ENCODE measurements at regions not wholly inside any gene's neighbourhood (a gene's known extent, or its start where the extent isn't known, plus 50 kb on each side); places are given as distances from the start of the nearest gene placed in this dataset.

DNA sequence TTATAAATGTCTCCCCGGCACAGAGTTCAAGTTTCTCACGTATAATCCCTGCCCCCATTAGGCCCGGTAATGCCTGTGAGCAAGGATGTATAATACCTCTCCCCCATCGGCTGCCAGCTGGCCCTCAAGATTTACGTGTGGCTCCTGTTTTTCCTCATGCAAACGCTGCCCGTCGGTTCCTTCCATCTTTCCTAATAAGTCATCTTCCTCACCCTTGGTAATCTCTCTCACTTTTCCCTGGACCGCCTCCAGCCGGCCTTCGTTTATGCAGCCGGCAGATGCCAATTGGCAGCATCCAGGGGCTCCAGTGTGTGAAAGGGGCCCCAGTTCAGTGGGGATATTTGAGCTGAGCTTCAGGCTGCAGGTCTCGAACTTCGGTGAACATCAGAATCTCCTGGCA, 86.5 kb upstream of the NEURL1B start:
- H3K9me3 Mint-ChIP-seq (ENCODE audit: unreplicated experiment), result no peaks in the 10 kb centered on the region
- H3K27me3 Mint-ChIP-seq (ENCODE audit: unreplicated experiment), result peaks cover 36% of the 10 kb centered on the region
- no peak overlapping the region for H3K27ac Mint-ChIP-seq (ENCODE audit: unreplicated experiment)
- H3K36me3 Mint-ChIP-seq (ENCODE audit: unreplicated experiment), result no peaks in the 10 kb centered on the region
- H3K4me1 Mint-ChIP-seq (ENCODE audit: unreplicated experiment), result peaks cover 5% of the 10 kb centered on the region
- no peak for DNase-seq (ENCODE audit: extremely low spot score, unreplicated experiment)
- no peak overlapping the region for H3K4me3 Mint-ChIP-seq (ENCODE audit: unreplicated experiment)
- no peak for TF ChIP-seq CTCF (IDR thresholded peaks at IDR 0.05)

- no peak overlapping the region for H3K4me3 Mint-ChIP-seq (ENCODE audit: unreplicated experiment)
- H3K27ac Mint-ChIP-seq (ENCODE audit: unreplicated experiment), result no peak overlapping the region
Measured at GRCh38 chr5:172553903-172554302, 87.2 kb upstream of the NEURL1B start.

GRCh38 chr5:172553167-172553566, 87.9 kb upstream of the NEURL1B start:
- Mint-ChIP-seq H3K4me1 (ENCODE audit: unreplicated experiment) (no peaks in the 10 kb centered on the region), H3K36me3 (ENCODE audit: unreplicated experiment) (no peaks in the 10 kb centered on the region), H3K27me3 (ENCODE audit: unreplicated experiment) (peaks cover 40% of the 10 kb centered on the region), H3K9me3 (ENCODE audit: unreplicated experiment) (no peaks in the 10 kb centered on the region), H3K27ac (ENCODE audit: unreplicated experiment) (no peak overlapping the region), H3K4me3 (ENCODE audit: unreplicated experiment) (no peak overlapping the region)
- DNase-seq (ENCODE audit: extremely low spot score, unreplicated experiment), result no peak
- TF ChIP-seq CTCF (IDR thresholded peaks at IDR 0.05), result no peak

More at GRCh38 chr5:172553903-172554302, 87.2 kb upstream of the NEURL1B start:
- Mint-ChIP-seq H3K27me3 (ENCODE audit: unreplicated experiment) (peaks cover 37% of the 10 kb centered on the region), H3K36me3 (ENCODE audit: unreplicated experiment) (no peaks in the 10 kb centered on the region), H3K9me3 (ENCODE audit: unreplicated experiment) (no peaks in the 10 kb centered on the region), H3K4me1 (ENCODE audit: unreplicated experiment) (peaks cover 2% of the 10 kb centered on the region)
- no peak for TF ChIP-seq CTCF (IDR thresholded peaks at IDR 0.05)
- no peak for DNase-seq (ENCODE audit: extremely low spot score, unreplicated experiment)

DNA sequence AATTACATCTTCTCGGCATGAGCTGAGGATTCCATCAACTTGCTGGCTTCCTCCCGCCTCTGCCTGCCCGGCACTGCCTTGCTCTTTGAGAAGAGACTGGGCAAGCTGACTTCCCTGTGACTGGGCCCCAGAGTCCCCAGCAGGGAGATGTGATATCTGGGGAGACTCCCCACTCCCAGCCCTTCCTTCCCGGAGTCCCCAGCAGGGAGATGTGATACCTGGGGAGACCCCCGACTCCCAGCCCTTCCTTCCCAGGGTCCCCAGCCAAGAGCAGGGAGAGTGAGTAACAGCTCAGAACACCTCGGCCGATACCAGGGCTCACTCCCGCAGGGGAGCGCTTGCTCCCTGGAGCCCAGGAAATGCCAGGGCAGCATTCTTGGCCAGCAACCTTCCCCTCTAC, 90.1 kb upstream of the NEURL1B start:
- Mint-ChIP-seq H3K4me3 (ENCODE audit: unreplicated experiment) (no peak overlapping the region), H3K4me1 (ENCODE audit: unreplicated experiment) (no peaks in the 10 kb centered on the region), H3K36me3 (ENCODE audit: unreplicated experiment) (peaks cover 2% of the 10 kb centered on the region), H3K27ac (ENCODE audit: unreplicated experiment) (no peak overlapping the region), H3K27me3 (ENCODE audit: unreplicated experiment) (peaks cover 43% of the 10 kb centered on the region), H3K9me3 (ENCODE audit: unreplicated experiment) (no peaks in the 10 kb centered on the region)
- no peak for DNase-seq (ENCODE audit: extremely low spot score, unreplicated experiment)
- TF ChIP-seq CTCF (IDR thresholded peaks at IDR 0.05), result no peak

- Mint-ChIP-seq H3K27me3 (ENCODE audit: unreplicated experiment) (peaks cover 50% of the 10 kb centered on the region), H3K9me3 (ENCODE audit: unreplicated experiment) (no peaks in the 10 kb centered on the region), H3K27ac (ENCODE audit: unreplicated experiment) (no peak overlapping the region), H3K36me3 (ENCODE audit: unreplicated experiment) (peaks cover 2% of the 10 kb centered on the region), H3K4me1 (ENCODE audit: unreplicated experiment) (no peaks in the 10 kb centered on the region), H3K4me3 (ENCODE audit: unreplicated experiment) (no peak overlapping the region)
- TF ChIP-seq CTCF (IDR thresholded peaks at IDR 0.05), result no peak
- no peak for DNase-seq (ENCODE audit: extremely low spot score, unreplicated experiment)
Measured at GRCh38 chr5:172550096-172550765, 90.8 kb upstream of the NEURL1B start.

Measured in osteocyte (in vitro differentiated cells).